ENCODE measurements at regions not wholly inside any gene's neighbourhood (a gene's known extent, or its start where the extent isn't known, plus 50 kb on each side); places are given as distances from the start of the nearest gene placed in this dataset.

DNA sequence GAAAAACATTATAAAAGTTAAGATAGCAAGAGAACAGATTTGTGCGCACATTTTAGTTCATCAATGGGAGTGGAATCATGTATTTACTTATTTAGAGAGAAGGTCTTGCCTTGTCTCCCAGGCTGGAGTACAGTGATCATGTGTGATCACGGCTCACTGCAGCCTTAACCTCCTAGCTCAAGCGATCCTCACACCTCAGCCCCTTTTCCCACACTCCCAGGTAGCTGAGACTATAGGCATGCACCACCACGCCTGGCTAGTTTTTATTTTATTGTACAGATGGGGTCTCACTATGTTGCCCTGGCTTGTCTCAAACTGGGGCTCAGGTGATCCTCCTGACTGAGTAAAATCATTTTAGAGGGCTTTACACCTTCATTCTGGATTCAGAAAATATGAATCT is 72.3 kb upstream of the ADGRF1 start:
- Mint-ChIP-seq H3K9me3 (no peaks in the 10 kb centered on the region), H3K27me3 (peaks cover 2% of the 10 kb centered on the region), H3K4me3 (no peak overlapping the region), H3K36me3 (ENCODE audit: low read depth) (no peaks in the 10 kb centered on the region), H3K4me1 (no peaks in the 10 kb centered on the region), H3K27ac (no peak overlapping the region)
- POLR2A ChIA-PET = no interaction called here
- intact Hi-C loops (cut with micrococcal nuclease) = no loop called here
- DNase-seq = no peak
- no peak for TF ChIP-seq CTCF (IDR thresholded peaks at IDR 0.05)
- no peak for ATAC-seq (ENCODE audit: low read depth)
- CTCF ChIA-PET = no interaction called here

- no peak for TF ChIP-seq CTCF (IDR thresholded peaks at IDR 0.05)
- DNase-seq = no peak
- H3K4me1 Mint-ChIP-seq = no peaks in the 10 kb centered on the region
- peaks cover 3% of the 10 kb centered on the region for H3K27me3 Mint-ChIP-seq
- H3K4me3 Mint-ChIP-seq = no peak overlapping the region
- POLR2A ChIA-PET = no interaction called here
- H3K9me3 Mint-ChIP-seq = no peaks in the 10 kb centered on the region
- CTCF ChIA-PET = no interaction called here
- ATAC-seq (ENCODE audit: low read depth) = no peak
- H3K27ac Mint-ChIP-seq = no peak overlapping the region
- intact Hi-C loops (cut with micrococcal nuclease) = no loop called here
- no peaks in the 10 kb centered on the region for H3K36me3 Mint-ChIP-seq (ENCODE audit: low read depth)
These were observed 70.2 kb upstream of the ADGRF1 start for GRCh38 chr6:47112317-47112716.

- Mint-ChIP-seq H3K27me3 (peaks cover 6% of the 10 kb centered on the region), H3K27ac (no peak overlapping the region), H3K36me3 (ENCODE audit: low read depth) (no peaks in the 10 kb centered on the region), H3K4me1 (no peaks in the 10 kb centered on the region), H3K4me3 (no peak overlapping the region), H3K9me3 (no peaks in the 10 kb centered on the region)
- ChIA-PET CTCF (no interaction called here), POLR2A (no interaction called here)
- intact Hi-C loops (cut with micrococcal nuclease) = no loop called here
- DNase-seq (no peak), ATAC-seq (ENCODE audit: low read depth) (no peak)
- TF ChIP-seq CTCF (IDR thresholded peaks at IDR 0.05) = no peak
These were observed 69.6 kb upstream of the ADGRF1 start for GRCh38 chr6:47111685-47112084.

- H3K4me1 Mint-ChIP-seq = no peaks in the 10 kb centered on the region
- TF ChIP-seq CTCF (IDR thresholded peaks at IDR 0.05) = no peak
- intact Hi-C loops (cut with micrococcal nuclease) = no loop called here
- peaks cover 5% of the 10 kb centered on the region for H3K27me3 Mint-ChIP-seq
- CTCF ChIA-PET = interaction anchor here (1.2 kb wide), 1 partner anchor 11 kb away, joined by 3 read pairs; no protein-coding TSS in a partner anchor
- DNase-seq (no peak), ATAC-seq (ENCODE audit: low read depth) (no peak)
- no peaks in the 10 kb centered on the region for H3K36me3 Mint-ChIP-seq (ENCODE audit: low read depth)
- H3K9me3 Mint-ChIP-seq = no peaks in the 10 kb centered on the region
- H3K27ac Mint-ChIP-seq = no peak overlapping the region
- no peak overlapping the region for H3K4me3 Mint-ChIP-seq
- POLR2A ChIA-PET = no interaction called here
These were observed 67.1 kb upstream of the ADGRF1 start for GRCh38 chr6:47109281-47109680.

GRCh38 chr6:47106721-47107197 is 64.6 kb upstream of the ADGRF1 start:
- Mint-ChIP-seq H3K36me3 (ENCODE audit: low read depth) (no peaks in the 10 kb centered on the region), H3K4me1 (no peaks in the 10 kb centered on the region), H3K27me3 (peaks cover 7% of the 10 kb centered on the region), H3K27ac (no peak overlapping the region), H3K9me3 (no peaks in the 10 kb centered on the region), H3K4me3 (no peak overlapping the region)
- ATAC-seq (ENCODE audit: low read depth) = no peak
- ChIA-PET CTCF (no interaction called here), POLR2A (no interaction called here)
- intact Hi-C loops (cut with micrococcal nuclease) = no loop called here
- TF ChIP-seq CTCF (IDR thresholded peaks at IDR 0.05) = no peak
- no peak for DNase-seq

Measured in activated B cell treated with CpG ODN at 0.5 μM for 24 hours (primary cell).